ENCODE measurements at regions not wholly inside any gene's neighbourhood (a gene's known extent, or its start where the extent isn't known, plus 50 kb on each side); places are given as distances from the start of the nearest gene placed in this dataset.

DNA sequence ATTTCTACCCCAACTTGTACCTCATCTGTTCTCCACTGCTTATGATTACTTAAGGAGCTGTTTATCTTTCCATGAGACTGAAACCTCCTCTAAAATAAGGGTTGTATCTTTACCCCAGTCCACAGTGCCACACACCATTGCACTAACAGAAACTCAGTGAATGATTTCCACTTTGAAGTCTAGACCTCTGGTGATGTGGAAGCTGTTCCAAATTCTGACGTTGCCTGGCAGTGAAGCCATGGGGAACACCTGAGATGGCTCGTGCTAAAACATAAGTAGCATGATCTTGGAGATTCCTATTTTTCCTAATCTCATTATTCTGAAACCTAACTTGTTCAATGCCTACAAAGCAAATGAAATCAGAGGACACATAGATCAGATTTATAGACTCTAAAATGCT is 583.2 kb downstream of the EBF1 start:
- H3K4me1 ChIP-seq (replicated peaks in 1 of 2) = peaks cover 0 to 6% of the 10 kb centered on the region in 2 donors
- no peak overlapping the region for H3K27ac ChIP-seq
- intact Hi-C loops (cut with DNase I) = no loop called here
- no peak for DNase-seq
- no peak overlapping the region for H3K4me3 ChIP-seq
- TF ChIP-seq POLR2A (IDR thresholded peaks at IDR 0.05) = no peak
- TF ChIP-seq, protein P1, sequence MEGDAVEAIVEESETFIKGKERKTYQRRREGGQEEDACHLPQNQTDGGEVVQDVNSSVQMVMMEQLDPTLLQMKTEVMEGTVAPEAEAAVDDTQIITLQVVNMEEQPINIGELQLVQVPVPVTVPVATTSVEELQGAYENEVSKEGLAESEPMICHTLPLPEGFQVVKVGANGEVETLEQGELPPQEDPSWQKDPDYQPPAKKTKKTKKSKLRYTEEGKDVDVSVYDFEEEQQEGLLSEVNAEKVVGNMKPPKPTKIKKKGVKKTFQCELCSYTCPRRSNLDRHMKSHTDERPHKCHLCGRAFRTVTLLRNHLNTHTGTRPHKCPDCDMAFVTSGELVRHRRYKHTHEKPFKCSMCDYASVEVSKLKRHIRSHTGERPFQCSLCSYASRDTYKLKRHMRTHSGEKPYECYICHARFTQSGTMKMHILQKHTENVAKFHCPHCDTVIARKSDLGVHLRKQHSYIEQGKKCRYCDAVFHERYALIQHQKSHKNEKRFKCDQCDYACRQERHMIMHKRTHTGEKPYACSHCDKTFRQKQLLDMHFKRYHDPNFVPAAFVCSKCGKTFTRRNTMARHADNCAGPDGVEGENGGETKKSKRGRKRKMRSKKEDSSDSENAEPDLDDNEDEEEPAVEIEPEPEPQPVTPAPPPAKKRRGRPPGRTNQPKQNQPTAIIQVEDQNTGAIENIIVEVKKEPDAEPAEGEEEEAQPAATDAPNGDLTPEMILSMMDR (IDR thresholded peaks at IDR 0.05) = no peak
- H3K27me3 ChIP-seq = no peaks in the 10 kb centered on the region
- H3K36me3 ChIP-seq (replicated peaks in 1 of 2) = no peaks in the 10 kb centered on the region
- H3K9me3 ChIP-seq (replicated peaks in 1 of 3) = no peaks in the 10 kb centered on the region
- WGBS, 4 donors = 70 to 82% (median 75%) methylated on average over 2 of the region's 2 CpGs

DNA sequence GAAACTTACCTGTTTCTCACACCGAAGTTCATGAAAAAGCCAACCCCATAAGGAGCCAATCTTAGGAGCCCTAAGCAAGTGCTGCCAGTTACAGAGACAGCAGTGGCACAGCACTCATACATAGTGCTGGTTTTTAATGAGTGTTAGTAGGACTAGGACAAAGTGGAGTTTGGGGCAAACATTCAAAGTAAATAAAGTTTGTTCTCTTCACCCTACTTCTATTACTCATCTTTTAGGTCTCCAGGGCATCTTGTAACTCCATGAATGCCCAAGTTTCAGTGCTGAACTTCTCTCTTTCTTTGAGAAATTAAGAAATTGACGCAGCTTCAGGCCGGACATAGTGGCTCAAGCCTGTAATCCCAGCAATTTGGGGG is 584.7 kb downstream of the EBF1 start:
- H3K9me3 ChIP-seq (replicated peaks in 1 of 3) = no peaks in the 10 kb centered on the region
- H3K27me3 ChIP-seq = no peaks in the 10 kb centered on the region
- H3K27ac ChIP-seq = no peak overlapping the region
- no peaks in the 10 kb centered on the region for H3K36me3 ChIP-seq (replicated peaks in 1 of 2)
- intact Hi-C loops (cut with DNase I) = no loop called here
- DNase-seq = no peak
- peaks cover 0 to 6% of the 10 kb centered on the region in 2 donors for H3K4me1 ChIP-seq (replicated peaks in 1 of 2)
- no peak for TF ChIP-seq POLR2A (IDR thresholded peaks at IDR 0.05)
- TF ChIP-seq, protein P1 (IDR thresholded peaks at IDR 0.05) = no peak
- no peak overlapping the region for H3K4me3 ChIP-seq
- 83 to 96% (median 93%) methylated on average over 3 of the region's 3 CpGs for WGBS, 4 donors

DNA sequence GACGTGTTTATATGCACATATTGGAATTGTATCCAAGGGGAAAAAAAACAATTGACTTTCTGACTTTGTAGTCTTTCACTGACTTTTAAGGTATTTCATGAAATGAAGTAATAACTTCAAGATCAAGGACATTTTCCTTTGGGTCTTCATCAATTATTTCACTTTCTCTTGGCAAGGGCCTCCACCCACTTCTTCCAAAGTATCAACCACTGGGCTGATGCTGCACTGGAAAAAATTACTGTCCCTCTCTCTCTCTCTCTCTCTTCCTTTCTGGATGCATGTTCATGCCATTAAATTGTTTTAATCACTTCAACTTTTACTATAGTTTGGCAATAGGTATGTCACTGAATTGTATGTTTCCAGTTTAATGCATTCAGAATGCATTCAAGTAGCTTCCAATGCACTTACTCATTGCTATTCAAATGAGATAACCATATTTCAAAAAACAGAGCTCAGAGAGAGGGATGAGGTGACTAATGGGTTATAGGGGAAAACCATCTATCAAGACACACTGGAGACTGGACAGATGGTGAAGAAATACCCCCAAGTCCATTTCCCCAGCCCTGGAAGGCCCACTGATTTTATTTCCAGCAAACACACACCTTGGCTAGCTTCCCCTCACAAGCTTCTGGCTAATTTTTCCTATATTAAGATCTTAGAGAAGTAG is 585.3 kb downstream of the EBF1 start:
- H3K9me3 ChIP-seq (replicated peaks in 1 of 3) = no peaks in the 10 kb centered on the region
- WGBS, 4 donors = 52 to 56% (median 53%) methylated on average over 1 of the region's 1 CpG
- H3K27me3 ChIP-seq = no peaks in the 10 kb centered on the region
- peaks cover 0 to 6% of the 10 kb centered on the region in 2 donors for H3K4me1 ChIP-seq (replicated peaks in 1 of 2)
- intact Hi-C loops (cut with DNase I) = no loop called here
- no peak for TF ChIP-seq POLR2A (IDR thresholded peaks at IDR 0.05)
- TF ChIP-seq, protein P1 (IDR thresholded peaks at IDR 0.05) = no peak
- H3K4me3 ChIP-seq = no peak overlapping the region
- H3K27ac ChIP-seq = no peak overlapping the region
- no peaks in the 10 kb centered on the region for H3K36me3 ChIP-seq (replicated peaks in 1 of 2)
- no peak for DNase-seq

DNA sequence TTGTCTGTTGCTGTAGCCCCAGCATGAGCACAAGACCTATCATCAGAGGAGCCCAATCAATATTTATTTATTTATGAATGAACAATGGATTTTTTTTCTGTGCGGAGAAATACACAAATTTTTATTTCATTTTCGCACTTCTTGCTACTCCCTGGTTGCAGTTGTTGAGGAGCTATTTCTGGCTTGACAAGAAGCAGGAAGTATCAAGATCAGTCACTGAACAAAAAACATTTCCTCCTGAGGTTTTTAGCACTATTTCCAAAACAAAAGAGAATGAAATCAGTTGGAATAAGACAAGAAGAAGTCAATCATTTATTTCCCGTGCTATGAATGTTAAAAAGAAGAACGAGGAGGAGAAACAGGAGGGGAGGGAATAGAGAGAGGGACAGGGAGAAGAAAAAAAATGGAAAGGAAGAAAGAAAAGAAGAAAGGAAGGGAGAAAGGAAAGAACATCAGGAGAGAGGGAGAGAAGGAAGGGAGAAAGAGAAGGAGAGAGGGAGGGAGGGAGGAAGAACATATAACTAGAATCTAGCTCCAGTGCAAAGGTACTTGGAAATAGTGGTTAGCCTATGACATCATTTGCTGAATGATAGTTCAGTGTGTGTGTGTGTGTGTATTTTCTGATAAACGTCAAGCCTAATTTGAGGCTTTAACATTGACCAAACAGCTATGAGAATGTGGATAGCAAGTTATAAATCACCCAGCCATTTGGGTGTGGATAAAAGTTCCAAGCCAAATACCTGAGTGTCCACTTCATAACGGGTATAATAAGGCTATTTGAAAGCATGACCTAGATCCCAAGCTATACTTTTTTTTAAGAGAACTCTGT is 586.0 kb downstream of the EBF1 start:
- no peaks in the 10 kb centered on the region for H3K36me3 ChIP-seq (replicated peaks in 1 of 2)
- DNase-seq = no peak
- H3K4me3 ChIP-seq = no peak overlapping the region
- peaks cover 0 to 6% of the 10 kb centered on the region in 2 donors for H3K4me1 ChIP-seq (replicated peaks in 1 of 2)
- no peaks in the 10 kb centered on the region for H3K27me3 ChIP-seq
- H3K27ac ChIP-seq = no peak overlapping the region
- WGBS, 4 donors = 45 to 50% (median 48%) methylated on average over 6 of the region's 6 CpGs
- intact Hi-C loops (cut with DNase I) = no loop called here
- H3K9me3 ChIP-seq (replicated peaks in 1 of 3) = no peaks in the 10 kb centered on the region
- TF ChIP-seq POLR2A (IDR thresholded peaks at IDR 0.05) = no peak
- TF ChIP-seq, protein P1 (IDR thresholded peaks at IDR 0.05) = no peak

Measured in adrenal gland (tissue), 9 donors.